Right forelimb (tissue), 1 donor: ENCODE measurements at regions not wholly inside any gene's neighbourhood (a gene's known extent, or its start where the extent isn't known, plus 50 kb on each side); places are given as distances from the start of the nearest gene placed in this dataset.
"Not testable (repeated sequence)": the region's sequence is repeated elsewhere in the genome, so short reads cannot be mapped to it uniquely, and the experiment has no call there.

Experiments
- DNase-seq: peaks from one replicate; pipeline ENCODE4 v3.0.0-alpha.2; 2018

DNA sequence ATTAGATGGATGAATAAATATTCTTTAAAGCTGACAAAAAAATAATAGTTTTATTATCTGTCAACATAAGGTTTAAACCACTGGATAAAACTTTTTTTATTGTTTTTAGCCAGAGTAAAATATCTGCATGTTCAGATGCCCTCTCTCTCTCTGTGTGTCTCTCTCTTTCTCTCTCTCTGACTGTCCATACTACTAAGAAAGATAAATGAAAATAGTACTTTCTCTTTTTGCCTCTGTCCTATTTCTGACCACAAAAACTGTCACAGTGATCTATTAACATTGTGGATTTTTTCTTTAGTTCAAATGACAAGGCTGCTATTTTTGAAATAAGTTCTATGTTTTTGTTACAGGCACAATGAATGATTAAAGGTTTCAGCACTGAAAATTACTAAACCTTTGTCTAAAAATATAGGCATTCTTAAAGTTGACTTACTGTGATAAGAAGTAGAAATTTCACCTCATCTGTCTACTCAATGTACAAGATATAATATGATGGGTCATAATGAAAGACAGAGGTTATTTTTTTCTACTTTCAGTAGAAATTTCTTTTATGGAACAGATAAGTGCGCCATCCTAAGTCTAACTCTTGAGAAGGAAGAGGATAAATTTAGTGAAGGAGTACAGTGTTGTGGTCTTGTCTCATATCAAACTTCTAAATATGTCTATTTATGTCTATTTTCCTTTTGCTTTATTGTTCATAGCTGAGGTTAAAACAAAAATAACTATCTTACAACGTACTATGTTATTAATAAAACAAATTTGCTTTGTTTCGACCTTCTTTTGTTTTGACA is 341.9 kb upstream of the EYS start:
- DNase-seq = no peak

DNA sequence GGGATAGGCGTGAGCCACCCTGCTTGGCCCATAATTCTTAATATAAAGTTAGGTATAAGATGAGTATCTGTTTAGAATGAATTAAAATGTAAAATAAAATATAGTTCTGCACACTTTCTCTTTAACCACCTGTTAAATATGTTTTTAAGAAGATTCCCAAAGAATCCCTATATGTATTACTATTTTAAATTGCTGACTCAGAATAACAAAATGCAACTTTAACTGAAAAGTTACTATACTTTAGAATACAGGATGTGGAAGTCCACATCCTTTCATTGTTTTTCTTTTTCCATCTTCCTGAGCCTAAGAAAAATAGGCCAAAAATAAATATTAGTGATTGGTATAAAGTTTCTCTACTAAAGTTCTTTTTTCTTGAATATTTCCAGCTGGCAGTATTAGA is 325.6 kb upstream of the EYS start:
- DNase-seq = no peak

DNA sequence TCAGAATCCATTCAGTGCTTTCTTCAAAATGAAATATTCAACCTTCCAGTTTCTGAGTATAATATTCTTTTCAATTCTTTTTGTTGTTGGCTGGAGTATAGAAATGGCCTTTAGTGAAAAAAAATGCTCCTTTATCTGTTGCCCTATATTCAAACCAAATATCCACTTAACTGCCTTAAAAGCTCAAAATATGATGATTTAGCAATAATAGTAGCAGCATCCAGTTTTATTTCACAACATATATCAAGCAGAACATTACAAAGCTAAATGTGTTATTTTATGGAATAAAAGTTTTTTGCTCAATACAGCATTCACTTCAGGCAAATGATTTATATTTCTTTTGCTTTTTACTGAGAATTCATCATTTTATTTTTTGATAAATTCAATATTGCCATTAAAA is 322.4 kb upstream of the EYS start:
- no peak for DNase-seq

DNA sequence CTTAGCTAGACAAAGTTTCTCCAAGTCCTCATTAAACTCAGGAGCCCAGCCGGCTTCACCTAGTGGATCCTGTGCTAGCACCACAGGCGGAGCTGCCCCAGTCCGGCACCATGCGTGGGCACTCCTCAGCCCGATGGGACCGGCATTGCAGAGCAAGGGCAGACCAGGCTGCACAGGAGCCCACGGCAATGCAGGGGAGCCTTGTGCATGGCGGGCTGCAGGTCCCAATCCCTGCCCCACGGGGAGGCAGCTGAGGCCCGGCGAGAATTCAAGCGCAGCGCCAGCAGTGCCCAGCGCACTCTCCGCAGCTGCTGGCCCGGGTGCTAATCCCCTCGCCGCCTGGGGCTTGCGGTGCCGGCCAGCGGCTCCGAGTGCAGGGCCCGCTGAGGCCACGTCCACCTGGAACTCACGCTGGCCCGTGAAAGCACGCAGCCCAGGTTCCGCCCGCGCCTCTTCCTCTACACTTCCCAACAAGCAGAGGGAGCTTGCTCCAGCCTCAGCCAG is 292.3 kb upstream of the EYS start:
- no peak for DNase-seq

DNA sequence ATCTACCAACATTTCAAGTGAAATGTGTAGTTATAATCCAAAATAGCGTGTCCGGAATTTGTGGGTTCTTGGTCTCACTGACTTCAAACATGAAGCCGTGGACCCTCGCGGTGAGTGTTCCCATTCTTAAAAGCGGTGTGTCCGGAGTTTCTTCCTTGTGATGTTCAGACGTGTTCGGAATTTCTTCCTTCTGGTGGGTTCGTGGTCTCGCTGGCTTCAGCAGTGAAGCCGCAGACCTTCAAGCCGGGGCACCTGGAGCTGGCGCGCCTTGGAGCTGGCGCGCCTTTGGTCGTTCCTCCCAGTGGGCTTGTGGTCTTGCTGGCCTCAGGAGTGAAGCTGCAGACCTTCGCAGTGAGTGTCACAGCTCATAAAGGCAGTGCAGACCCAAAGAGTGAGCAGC is 291.5 kb upstream of the EYS start:
- DNase-seq = no peak

DNA sequence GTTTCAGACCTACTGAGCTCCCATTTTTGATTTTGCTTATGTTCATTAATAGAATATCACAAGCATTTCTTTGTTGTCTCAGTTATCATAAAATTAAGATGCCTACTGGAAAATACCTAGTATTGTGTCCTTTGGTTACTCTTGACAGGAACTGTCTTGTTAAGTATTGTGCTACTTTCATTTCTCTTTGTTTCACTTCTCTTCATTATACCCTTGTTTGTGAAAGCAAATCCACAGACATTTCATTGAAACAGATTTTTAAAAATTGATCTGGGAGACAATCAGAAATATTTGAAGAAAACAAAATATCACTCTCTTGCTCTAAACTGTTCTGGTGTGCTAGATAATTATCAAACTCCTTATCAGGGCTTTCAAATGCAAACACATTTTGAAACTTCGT is 290.5 kb upstream of the EYS start:
- DNase-seq = no peak

DNA sequence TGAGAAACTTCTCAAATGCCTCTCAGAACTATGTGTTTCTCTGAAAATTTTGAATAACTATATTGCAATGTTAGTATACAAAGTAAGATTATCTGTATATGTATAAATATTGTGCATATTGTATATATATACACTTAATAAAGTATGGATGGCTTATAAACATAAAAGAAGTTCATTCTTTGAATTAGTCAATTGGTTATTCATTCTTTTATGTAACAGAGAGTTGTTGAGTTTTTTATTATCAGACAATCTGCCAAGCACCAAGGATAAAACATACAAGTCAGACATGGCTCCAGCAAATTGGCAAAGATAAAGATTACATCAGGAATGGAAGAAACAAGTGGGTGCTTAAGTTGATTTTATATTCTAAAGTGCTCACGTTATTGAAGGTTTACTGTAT is 289.1 kb upstream of the EYS start:
- no peak for DNase-seq

DNA sequence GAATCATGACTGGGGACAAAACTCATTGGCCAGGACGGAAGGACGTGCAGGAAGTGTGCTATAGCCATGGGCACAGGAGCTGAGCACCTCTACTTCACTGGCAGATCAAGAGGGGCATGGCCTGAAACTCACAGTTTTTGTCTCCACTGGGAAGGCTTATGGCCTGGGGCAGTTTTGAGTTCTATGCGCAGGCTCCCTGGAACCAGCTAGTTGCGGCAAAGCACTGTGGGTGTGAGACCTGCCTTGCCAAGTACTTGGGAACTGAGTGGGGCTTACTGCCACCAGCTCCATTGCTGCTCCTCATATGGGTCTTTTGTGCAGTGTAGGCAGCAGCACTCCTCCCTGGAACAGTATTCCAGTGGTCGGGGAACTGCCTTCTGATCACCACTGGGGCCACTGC is 282.6 kb upstream of the EYS start:
- DNase-seq = no peak

DNA sequence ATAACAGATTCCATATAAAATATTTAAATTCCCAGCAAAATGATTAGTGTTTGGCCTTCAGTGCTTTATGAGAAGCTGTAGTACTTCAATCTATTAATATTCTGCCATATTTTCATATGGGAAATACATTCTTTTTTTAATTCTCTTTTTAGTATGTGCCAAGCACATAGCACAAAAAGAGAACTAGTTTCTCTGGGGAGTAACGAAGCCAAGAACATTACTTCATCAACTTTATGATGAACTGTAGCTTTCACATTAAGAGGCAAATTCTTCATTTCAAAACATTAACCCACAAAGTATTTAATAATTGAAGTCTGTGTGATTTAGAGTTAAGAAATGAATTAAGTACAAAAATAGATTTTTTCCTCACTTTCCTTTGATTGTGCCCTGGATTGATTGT is 281.0 kb upstream of the EYS start:
- DNase-seq = no peak

DNA sequence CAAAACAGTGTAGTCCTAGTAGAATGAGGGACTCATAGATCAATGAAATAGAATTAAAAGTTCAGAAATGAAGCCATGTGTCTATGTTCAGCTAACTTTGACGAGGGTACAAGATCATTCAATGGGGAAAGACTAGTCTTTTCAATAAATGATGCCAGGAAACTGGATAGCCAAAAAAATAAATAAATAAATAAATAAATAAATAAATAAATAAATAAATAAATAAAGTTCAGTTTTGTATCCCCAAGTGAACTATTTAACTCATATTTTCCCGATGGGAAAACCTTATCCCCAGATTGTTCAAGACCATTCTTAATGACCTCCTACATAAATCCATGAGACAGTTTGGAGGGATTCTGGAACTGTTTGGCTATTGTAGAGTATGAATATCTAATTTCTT is 277.1 kb upstream of the EYS start:
- no peak for DNase-seq

DNA sequence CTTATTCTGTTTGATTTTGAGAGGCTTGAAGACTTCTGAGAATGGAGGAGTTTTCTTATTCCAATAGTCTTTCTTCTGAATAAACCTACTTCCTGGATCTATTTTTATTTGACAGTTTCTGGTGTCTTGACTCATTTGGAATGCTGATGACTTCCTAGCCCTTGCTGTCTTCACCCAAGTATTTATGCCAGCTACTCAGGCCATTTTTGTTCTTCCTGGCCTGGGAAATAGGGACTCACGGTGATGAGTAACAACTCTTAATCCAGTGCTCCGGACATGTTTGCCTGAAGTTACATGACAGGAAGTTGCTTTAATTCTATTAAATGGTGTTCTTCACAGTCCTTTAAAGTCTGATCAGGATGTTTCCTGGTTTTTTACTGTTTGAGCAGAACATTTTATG is 272.1 kb upstream of the EYS start:
- no peak for DNase-seq

DNA sequence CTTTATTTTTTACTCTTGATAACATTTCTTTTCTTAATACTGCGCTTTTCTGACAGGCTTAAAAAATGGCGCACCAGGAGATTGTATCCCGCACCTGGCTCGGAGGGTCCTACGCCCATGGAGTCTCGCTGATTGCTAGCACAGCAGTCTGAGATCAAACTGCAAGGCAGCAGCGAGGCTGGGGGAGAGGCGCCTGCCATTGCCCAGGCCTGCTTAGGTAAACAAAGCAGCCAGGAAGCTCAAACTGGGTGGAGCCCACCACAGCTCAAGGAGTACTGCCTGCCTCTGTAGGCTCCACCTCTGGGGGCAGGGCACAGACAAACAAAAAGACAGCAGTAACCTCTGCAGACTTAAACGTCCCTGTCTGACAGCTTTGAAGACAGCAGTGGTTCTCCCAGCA is 264.2 kb upstream of the EYS start:
- not testable (repeated sequence) for DNase-seq

DNA sequence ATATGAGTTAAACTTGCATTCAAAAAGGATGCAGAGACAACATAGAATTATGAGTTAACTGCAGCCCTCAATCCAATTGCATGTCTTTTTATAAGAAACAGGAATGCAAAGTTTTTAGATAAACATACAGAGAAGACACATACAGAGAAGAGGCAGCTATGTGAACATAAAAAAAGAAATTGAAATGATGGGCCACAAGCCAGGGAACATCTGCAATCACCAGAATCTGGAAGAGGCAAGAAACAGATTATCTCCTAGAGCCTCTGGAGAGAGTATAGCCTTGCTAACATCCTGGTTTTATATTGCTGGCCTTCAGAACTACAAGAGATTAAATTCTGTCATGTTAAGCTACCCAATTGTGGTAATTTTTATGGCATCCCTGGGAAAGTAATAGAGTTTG is 257.2 kb upstream of the EYS start:
- DNase-seq = no peak

DNA sequence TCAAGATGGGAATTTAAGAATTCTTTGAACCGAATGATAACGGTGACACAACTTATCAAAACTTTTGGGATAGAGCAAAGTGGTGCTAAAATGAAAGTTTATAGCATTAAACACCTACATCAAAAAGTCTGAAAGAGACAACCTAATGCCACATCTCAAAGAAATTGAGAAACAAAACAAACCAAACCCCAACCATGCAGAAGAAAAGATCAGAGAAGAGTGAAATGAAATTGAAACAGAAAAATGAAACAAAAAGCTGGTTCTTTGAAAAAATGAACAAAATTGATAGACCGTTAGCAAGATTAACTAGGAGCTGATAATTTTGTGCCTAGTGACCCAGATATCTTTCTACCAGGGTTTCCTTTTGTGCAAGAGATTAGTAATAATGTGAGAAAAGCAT is 248.0 kb upstream of the EYS start:
- no peak for DNase-seq

DNA sequence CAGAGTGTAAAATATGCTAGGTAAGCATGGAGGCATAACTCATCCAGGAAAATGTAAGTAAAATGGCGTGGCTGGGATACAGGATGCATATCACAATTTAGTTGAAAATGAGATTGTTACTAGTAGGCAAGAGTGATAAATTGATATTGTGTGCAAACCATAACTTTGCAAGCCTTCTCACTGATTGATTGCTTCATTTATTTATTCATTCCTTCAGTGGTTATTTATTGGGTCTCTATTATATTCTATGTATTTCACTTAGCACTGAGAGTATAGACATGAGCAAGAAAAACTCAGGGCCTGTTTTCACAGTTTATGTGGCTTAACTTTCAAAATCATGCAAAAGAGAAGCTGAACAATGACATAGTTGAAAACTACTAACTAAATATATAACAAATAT is 241.0 kb upstream of the EYS start:
- DNase-seq = no peak

DNA sequence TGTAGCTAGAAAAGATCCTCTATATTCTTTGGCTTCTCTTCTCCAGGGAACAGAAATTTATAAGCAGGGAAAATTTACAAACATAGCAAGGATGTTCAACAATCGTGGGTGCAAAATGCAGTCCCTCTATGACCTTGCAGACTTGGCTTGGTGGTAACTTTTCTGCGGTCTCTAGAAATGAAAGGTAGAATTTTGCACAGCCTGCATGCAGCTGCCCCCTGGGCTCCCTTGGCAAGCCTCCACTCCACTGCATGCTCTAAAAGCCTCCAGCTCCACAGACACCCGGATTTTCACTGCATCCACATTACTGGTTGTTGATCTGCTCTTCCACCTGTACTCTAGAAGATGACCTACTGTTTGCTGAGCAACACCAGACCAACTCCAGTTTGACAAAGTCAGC is 236.5 kb upstream of the EYS start:
- no peak for DNase-seq

DNA sequence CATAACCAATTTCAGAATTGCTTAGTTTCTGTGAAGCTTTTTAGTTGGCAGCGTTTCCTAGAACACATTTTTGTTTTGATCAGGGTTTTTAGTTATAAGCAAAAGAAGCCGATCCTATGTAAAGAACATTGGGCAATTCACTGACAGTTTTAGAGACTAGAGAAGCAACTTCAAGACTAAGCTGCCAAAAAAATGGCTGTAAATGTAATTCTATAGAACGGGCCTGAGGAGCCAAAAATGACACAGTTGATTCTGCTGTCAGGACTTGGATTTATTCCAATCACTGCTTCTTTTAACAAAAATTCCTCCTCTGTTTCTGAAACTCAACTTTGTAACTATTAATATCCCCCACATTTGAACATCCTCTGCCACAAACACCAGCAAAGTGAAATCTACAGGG is 236.0 kb upstream of the EYS start:
- DNase-seq = no peak

DNA sequence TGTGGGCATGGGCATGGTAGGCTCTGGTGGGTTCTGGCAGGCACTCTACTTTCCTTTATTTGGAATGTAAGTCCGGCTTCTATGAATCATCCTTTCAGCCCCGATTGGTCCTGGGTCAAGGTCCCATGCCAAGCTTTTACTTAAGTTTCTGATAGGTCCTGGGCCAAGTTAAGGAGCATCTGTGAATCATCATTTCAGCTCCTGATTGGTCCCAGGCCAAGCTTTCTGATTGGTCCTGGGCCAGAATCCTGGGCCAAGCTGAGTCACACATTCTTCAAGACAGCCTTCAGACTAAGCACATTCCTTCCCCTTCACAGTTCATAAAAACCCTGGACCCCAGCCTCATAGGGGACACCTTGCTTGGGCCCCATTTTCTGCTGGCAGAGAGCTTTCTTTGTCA is 231.0 kb upstream of the EYS start:
- DNase-seq = peak; percentile 69

DNA sequence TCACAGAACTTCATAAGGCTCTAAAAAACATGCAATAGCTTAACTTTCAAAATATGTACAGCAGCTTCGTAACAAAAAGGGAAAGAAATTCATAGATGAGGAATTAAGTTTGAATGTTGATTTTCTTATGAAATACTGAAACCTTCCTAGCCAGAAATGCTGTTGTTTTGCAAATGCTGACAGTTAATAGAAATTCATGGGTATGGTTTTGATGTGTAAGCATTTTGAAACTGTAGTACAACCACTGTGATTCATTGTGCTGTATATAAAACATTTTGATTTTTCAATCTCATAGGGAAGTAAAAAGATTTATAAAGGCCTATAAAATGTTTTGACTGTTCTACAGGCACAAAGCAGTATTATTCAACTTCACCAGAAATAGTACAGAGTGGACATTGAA is 228.4 kb upstream of the EYS start:
- DNase-seq = no peak

DNA sequence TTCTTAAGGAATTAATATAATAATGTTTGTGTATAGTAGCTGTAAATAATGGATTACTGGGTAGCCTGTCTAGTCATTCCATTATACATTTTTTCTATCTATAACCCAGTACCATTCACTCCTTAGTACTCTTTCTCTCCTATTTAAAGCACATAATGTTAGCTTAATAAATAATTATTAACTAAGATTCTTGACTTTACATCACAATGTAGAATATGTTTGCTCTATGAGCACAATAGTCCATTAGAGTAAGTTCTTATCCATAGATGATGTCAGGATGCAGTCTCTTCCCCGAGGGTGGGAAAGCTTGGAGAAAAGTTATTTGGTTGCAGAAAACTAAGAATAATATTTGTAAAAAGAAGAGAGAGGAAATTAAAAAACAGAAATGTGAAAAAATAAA is 226.4 kb upstream of the EYS start:
- DNase-seq = no peak

DNA sequence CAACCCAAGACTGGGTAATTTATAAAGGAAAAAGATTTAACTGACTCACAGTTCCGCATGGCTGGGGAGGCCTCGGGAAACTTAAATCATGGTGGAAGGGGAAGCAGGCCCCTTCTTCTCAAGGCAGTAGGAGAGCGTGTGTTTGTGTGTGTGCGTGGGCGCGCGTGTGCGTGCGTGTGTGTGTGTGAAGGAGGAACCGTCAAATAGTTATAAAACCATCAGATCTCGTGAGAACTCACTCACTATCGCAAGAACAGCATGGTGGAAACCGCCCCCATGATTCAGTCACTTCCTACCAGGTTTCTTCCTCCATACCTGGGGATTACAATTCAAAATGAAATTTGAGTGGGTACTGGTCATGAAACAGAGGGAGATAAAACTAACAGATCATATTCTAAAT is 220.1 kb upstream of the EYS start:
- no peak for DNase-seq

DNA sequence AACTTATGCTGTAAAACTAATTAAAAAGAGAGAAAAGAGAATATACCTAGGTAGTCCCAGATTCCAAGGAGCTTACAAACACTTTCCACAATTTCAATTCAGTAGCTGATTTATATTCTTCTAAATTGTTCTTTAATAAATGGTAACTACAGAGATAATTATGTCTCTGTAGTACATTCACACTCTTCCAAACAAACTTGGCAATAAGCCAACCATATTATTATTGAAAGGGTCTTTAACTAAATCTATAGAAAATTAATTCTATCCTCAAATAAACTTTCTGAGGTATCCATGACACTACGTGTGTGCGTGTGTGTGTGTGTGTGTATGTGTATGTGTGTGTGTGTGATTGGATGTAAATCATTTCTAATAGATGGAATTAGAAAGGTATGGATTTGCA is 217.4 kb upstream of the EYS start:
- no peak for DNase-seq

DNA sequence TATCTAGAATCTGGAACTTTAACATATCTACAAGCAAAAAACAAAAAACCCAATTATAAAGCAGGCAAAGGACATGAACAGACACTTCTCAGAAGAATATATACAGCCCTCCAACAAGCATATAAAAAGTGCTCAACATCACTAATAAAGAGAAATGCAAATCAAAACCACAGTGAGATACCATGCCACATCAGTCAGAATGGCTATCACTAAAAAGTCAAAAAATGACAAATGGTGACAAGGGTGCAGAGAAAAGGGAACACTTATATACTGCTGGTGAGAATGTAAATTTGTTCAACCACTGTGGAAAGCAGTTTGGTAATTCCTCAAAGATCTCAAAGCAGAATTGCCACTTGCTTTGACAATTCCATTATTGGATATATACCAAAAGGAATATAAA is 215.0 kb upstream of the EYS start:
- DNase-seq = no peak

DNA sequence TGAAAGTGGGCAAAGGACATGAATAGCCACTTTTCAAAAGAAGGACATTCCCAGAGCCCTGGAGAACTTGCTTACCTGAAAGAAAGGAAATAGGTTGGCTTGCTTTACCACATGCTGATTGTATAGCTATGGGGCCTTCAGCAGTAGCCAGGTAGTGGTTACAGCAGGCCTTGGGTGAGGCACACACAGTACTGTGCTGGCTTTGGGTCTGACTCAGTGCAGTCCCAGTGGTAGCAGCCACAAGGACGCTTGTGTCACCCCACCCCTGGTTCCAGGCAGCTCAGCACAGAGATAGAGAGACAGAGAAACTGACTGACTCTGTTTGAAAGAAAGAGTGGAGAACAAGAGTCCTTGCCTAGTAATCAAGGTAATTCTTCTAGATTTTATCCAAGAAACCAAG is 201.0 kb upstream of the EYS start:
- no peak for DNase-seq

DNA sequence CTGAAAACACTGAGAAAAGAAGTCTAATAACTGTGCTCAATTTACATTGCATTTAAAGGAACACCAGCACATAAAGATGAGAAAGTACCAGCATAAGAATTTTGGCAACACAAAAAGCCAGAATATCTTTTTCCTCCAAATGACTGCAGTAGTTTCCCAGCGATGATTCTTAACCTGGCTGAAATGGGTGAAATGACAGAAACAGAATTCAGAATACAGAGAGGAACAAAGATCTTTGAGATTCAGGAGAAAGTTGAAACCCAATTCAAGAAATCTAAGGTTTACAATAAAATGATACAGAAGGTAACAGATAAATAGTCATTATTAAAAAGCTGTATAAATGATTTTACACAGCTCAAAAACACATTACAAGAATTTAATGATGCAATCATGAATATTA is 197.0 kb upstream of the EYS start:
- no peak for DNase-seq

DNA sequence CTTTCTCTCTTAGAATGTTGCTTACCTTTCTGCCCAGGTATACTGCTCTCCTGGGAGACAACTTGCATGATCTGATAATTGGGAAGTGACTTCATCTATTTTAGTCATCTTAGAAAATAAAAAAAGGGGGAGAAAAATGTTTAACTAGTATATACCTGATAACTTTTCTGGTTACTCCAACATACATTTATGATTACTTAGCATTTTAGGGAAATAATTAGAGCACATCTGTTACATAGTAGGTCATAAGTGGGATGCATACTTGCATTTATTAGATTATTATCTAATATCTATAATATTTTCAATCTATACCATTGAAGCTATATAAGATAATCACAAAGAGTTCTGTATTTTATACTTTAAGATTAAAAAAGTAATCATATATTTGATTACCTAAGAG is 193.9 kb upstream of the EYS start:
- DNase-seq = no peak
